Upper lobe of right lung (tissue), 1 donor: ENCODE measurements at regions not wholly inside any gene's neighbourhood (a gene's known extent, or its start where the extent isn't known, plus 50 kb on each side); places are given as distances from the start of the nearest gene placed in this dataset.
A peak's percentile ranks its signal among the peaks of the same experiment; 100 is the strongest.

Source experiments
- ATAC-seq: fragments of 200-7000 bp; cut with Tn5 transposase; one replicate; pipeline ENCODE4 v1.9.1; 2020; ENCODE audit warnings: mild to moderate bottlenecking, moderate library complexity
- DNase-seq: peaks from one replicate; pipeline ENCODE4 v3.0.0-alpha.2; 2020
- H3K27ac ChIP-seq: fragments of 200-600 bp; one replicate; pipeline ENCODE4 v1.8.0; 2022
- H3K27me3 ChIP-seq: fragments of 200-600 bp; one replicate; pipeline ENCODE4 v1.8.0; 2022; ENCODE audit warnings: mild to moderate bottlenecking
- H3K36me3 ChIP-seq: fragments of 200-600 bp; one replicate; pipeline ENCODE4 v1.8.0; 2022
- H3K4me1 ChIP-seq: fragments of 200-600 bp; one replicate; pipeline ENCODE4 v1.8.0; 2022
- H3K4me3 ChIP-seq: fragments of 200-600 bp; one replicate; pipeline ENCODE4 v1.8.0; 2022; ENCODE audit warnings: mild to moderate bottlenecking
- H3K9me3 ChIP-seq: fragments of 200-600 bp; one replicate; pipeline ENCODE4 v1.8.0; 2022
- CTCF ChIP-seq: fragments of 200-600 bp; IDR thresholded peaks from one replicate; pipeline ENCODE4 v1.8.0; 2022; ENCODE audit warnings: antibody characterized with exemption
- intact Hi-C: fragments of 100-400 bp; cut with DNase I; formaldehyde crosslinking; loops from one replicate; pipeline ENCODE4 v1.11.0; 2022
- donor health status: DM: no; HTN: yes; CAD: no; lungs with severe emphysema.

- no peaks in the 10 kb centered on the region for H3K4me1 ChIP-seq
- no peak overlapping the region for H3K4me3 ChIP-seq
- intact Hi-C loops: no loop called here
- H3K36me3 ChIP-seq: no peaks in the 10 kb centered on the region
- ATAC-seq (no peak), DNase-seq (no peak)
- no peak for TF ChIP-seq CTCF
- no peaks in the 10 kb centered on the region for H3K27me3 ChIP-seq
- no peak overlapping the region for H3K27ac ChIP-seq
- no peaks in the 10 kb centered on the region for H3K9me3 ChIP-seq
Observed at GRCh38 chr12:116484807-116485206, 74.4 kb upstream of the MAP1LC3B2 start.

GRCh38 chr12:116489116-116489515 lies 70.1 kb upstream of the MAP1LC3B2 start:
- no peaks in the 10 kb centered on the region for H3K9me3 ChIP-seq
- no peaks in the 10 kb centered on the region for H3K4me1 ChIP-seq
- no peaks in the 10 kb centered on the region for H3K36me3 ChIP-seq
- ATAC-seq: no peak
- TF ChIP-seq CTCF: no peak
- no peak overlapping the region for H3K4me3 ChIP-seq
- H3K27ac ChIP-seq: no peak overlapping the region
- DNase-seq: no peak
- intact Hi-C loops: no loop called here
- no peaks in the 10 kb centered on the region for H3K27me3 ChIP-seq

GRCh38 chr12:116490471-116490870 lies 68.7 kb upstream of the MAP1LC3B2 start:
- Histone ChIP-seq H3K27me3 (no peaks in the 10 kb centered on the region), H3K4me1 (no peaks in the 10 kb centered on the region), H3K27ac (no peak overlapping the region), H3K4me3 (no peak overlapping the region), H3K9me3 (no peaks in the 10 kb centered on the region), H3K36me3 (no peaks in the 10 kb centered on the region)
- DNase-seq (no peak), ATAC-seq (no peak)
- TF ChIP-seq CTCF: no peak
- intact Hi-C loops: no loop called here

- no peak for ATAC-seq
- intact Hi-C loops: no loop called here
Observed at GRCh38 chr12:116492703-116493324, 66.4 kb upstream of the MAP1LC3B2 start.

GRCh38 chr12:116495260-116495659 lies 63.9 kb upstream of the MAP1LC3B2 start:
- DNase-seq (no peak), ATAC-seq (peak; percentile 92)

More at GRCh38 chr12:116492703-116493324, 66.4 kb upstream of the MAP1LC3B2 start:
- H3K27ac ChIP-seq: no peak overlapping the region
- H3K36me3 ChIP-seq: no peaks in the 10 kb centered on the region
- no peaks in the 10 kb centered on the region for H3K27me3 ChIP-seq
- H3K9me3 ChIP-seq: no peaks in the 10 kb centered on the region
- no peaks in the 10 kb centered on the region for H3K4me1 ChIP-seq
- H3K4me3 ChIP-seq: no peak overlapping the region
- no peak for DNase-seq
- TF ChIP-seq CTCF: no peak

More at GRCh38 chr12:116495260-116495659, 63.9 kb upstream of the MAP1LC3B2 start:
- intact Hi-C loops: no loop called here
- Histone ChIP-seq H3K36me3 (no peaks in the 10 kb centered on the region), H3K4me1 (no peaks in the 10 kb centered on the region), H3K27ac (no peak overlapping the region), H3K9me3 (no peaks in the 10 kb centered on the region), H3K4me3 (no peak overlapping the region), H3K27me3 (no peaks in the 10 kb centered on the region)
- TF ChIP-seq CTCF: no peak
